ENCODE measurements at regions not wholly inside any gene's neighbourhood (a gene's known extent, or its start where the extent isn't known, plus 50 kb on each side); places are given as distances from the start of the nearest gene placed in this dataset.

DNA sequence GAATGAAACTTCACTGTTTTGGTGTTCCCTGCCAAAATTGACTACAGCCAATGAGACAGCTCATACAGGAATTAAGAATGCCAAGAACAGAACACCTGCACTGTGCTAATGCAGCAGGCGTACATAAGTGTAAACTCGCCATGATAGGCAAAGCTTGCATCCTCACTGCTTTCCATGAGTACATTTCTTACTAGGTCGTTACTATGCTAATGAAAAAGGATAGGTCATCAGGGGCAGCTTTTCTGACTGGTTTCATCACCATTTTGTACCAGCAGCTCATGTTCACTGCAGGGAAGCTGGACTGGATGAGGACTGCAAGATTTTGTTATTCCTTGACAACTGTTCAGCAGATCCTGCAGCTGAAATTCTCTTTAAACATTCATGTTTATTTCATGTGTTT is 1383.8 kb downstream of the EFNB2 start:
- no peak for TF ChIP-seq CTCF (IDR thresholded peaks at IDR 0.05)
- no peak for TF ChIP-seq POLR2A (IDR thresholded peaks at IDR 0.05)
- no peak for TF ChIP-seq POLR2AphosphoS5 (IDR thresholded peaks at IDR 0.05)
- no peak for TF ChIP-seq EP300 (IDR thresholded peaks at IDR 0.05)
